Neural cell (in vitro differentiated cells): ENCODE measurements at regions not wholly inside any gene's neighbourhood (a gene's known extent, or its start where the extent isn't known, plus 50 kb on each side); places are given as distances from the start of the nearest gene placed in this dataset.

Experiments
- H2AFZ ChIP-seq: fragments of 200-600, 300-800 bp; sonication (generic), shearing (Covaris generic); 2 replicates; pipeline ENCODE4 v1.6.0; 2014; ENCODE audit warnings: low read depth, mild to moderate bottlenecking, antibody characterized with exemption, low read length, moderate library complexity
- H3F3A ChIP-seq: fragments of 200-600 bp; shearing (Covaris generic); 2 replicates; pipeline ENCODE4 v1.6.1; 2016; ENCODE audit warnings: mild to moderate bottlenecking, moderate library complexity, mixed read lengths, antibody characterized with exemption, low read length; ENCODE audit not compliant: insufficient read depth, poor library complexity, severe bottlenecking
- H3K27ac ChIP-seq: fragments of 200-600, 300-800 bp; sonication (generic), shearing (Covaris generic); 2 replicates; pipeline ENCODE4 v1.5.1; 2014; ENCODE audit warnings: mild to moderate bottlenecking, low read length, moderate library complexity
- H3K27me3 ChIP-seq: fragments of 300-800, 200-600 bp; sonication (generic), shearing (Covaris generic); 2 replicates; pipeline ENCODE4 v1.6.0; 2014; ENCODE audit warnings: mild to moderate bottlenecking, low read depth, low read length, moderate library complexity; ENCODE audit not compliant: insufficient read depth
- H3K36me3 ChIP-seq: fragments of 300-800, 200-600 bp; sonication (generic), shearing (Covaris generic); 2 replicates; pipeline ENCODE4 v1.5.1; 2014; ENCODE audit warnings: mild to moderate bottlenecking, antibody characterized with exemption, low read length, moderate library complexity; ENCODE audit not compliant: insufficient read depth
- H3K4me2 ChIP-seq: fragments of 300-800, 200-600 bp; sonication (generic), shearing (Covaris generic); 2 replicates; pipeline ENCODE4 v1.6.0; 2014; ENCODE audit warnings: mild to moderate bottlenecking, low read length
- H3K4me3 ChIP-seq: fragments of 300-800, 200-600 bp; sonication (generic), shearing (Covaris generic); 2 replicates; pipeline ENCODE4 v1.5.1; 2014; ENCODE audit warnings: mild to moderate bottlenecking, low read length, moderate library complexity
- H3K79me2 ChIP-seq: fragments of 200-600 bp; shearing (Covaris generic); replicated peaks from 2 replicates; pipeline ENCODE4 v1.6.0; 2014; ENCODE audit warnings: mild to moderate bottlenecking, low read length, moderate library complexity; ENCODE audit not compliant: insufficient read depth
- H3K9ac ChIP-seq: fragments of 300-800, 200-600 bp; sonication (generic), shearing (Covaris generic); 2 replicates; pipeline ENCODE4 v1.6.1; 2016; ENCODE audit warnings: mild to moderate bottlenecking, low read length, mixed read lengths
- H3K9me2 ChIP-seq: fragments of 200-600 bp; shearing (Covaris generic); 2 replicates; pipeline ENCODE4 v1.6.1; 2016; ENCODE audit warnings: mild to moderate bottlenecking, low read length, mixed read lengths; ENCODE audit not compliant: insufficient read depth
- H3K9me3 ChIP-seq: fragments of 200-600, 300-800 bp; sonication (generic), shearing (Covaris generic); 2 replicates; pipeline ENCODE4 v1.6.1; 2016; ENCODE audit warnings: mild to moderate bottlenecking, mixed run types, low read length, moderate library complexity, mixed read lengths
- H4K20me1 ChIP-seq: fragments of 200-600 bp; shearing (Covaris generic); 2 replicates; pipeline ENCODE4 v1.6.1; 2016; ENCODE audit warnings: mild to moderate bottlenecking, mixed run types; ENCODE audit not compliant: insufficient read depth
- CTCF ChIP-seq: fragments of 450-650 bp; IDR thresholded peaks from 2 replicates; pipeline ENCODE4 v1.5.1; 2014; ENCODE audit warnings: antibody characterized with exemption, mild to moderate bottlenecking, moderate library complexity; ENCODE audit not compliant: poor library complexity, severe bottlenecking
- EP300 ChIP-seq: fragments of 450-650 bp; conservative IDR thresholded peaks from 2 replicates; pipeline ENCODE4 v1.6.1; 2014; ENCODE audit warnings: antibody characterized with exemption, mild to moderate bottlenecking, moderate library complexity; ENCODE audit not compliant: poor library complexity, severe bottlenecking
- EZH2 ChIP-seq: fragments of 200-600, 300-800 bp; shearing (Covaris generic), sonication (generic); IDR thresholded peaks from 2 replicates; pipeline ENCODE4 v1.6.1; 2014; ENCODE audit warnings: antibody characterized with exemption, low read length, borderline replicate concordance, mild to moderate bottlenecking; ENCODE audit not compliant: insufficient read depth, poor library complexity, severe bottlenecking
- MXI1 ChIP-seq: fragments of 450-650 bp; conservative IDR thresholded peaks from 2 replicates; pipeline ENCODE4 v1.6.1; 2014; ENCODE audit warnings: antibody characterized with exemption, mild to moderate bottlenecking; ENCODE audit not compliant: poor library complexity, severe bottlenecking
- POLR2AphosphoS5 ChIP-seq: IDR thresholded peaks from 2 replicates; pipeline ENCODE4 v1.6.1; 2012
- RAD21 ChIP-seq: fragments of 450-650 bp; conservative IDR thresholded peaks from 2 replicates; pipeline ENCODE4 v1.6.1; 2014; ENCODE audit warnings: antibody characterized with exemption, mild to moderate bottlenecking, moderate library complexity
- SMC3 ChIP-seq: fragments of 450-650 bp; conservative IDR thresholded peaks from 2 replicates; pipeline ENCODE4 v1.6.1; 2014; ENCODE audit warnings: antibody characterized with exemption, mild to moderate bottlenecking, moderate library complexity; ENCODE audit not compliant: poor library complexity
- TAF1 ChIP-seq: IDR thresholded peaks from 2 replicates; pipeline ENCODE4 v1.6.1; 2012; ENCODE audit warnings: low read depth
- TF ChIP-seq, protein P1 (sequence below): IDR thresholded peaks from 2 replicates; pipeline ENCODE4 v1.6.1; 2012; ENCODE audit warnings: borderline replicate concordance

- Histone ChIP-seq H3F3A (no peaks in the 10 kb centered on the region), H4K20me1 (no peaks in the 10 kb centered on the region), H3K9me3 (no peaks in the 10 kb centered on the region), H3K9me2 (no peaks in the 10 kb centered on the region), H3K4me3 (no peak overlapping the region), H3K27ac (no peak overlapping the region), H3K9ac (no peak overlapping the region), H3K27me3 (no peaks in the 10 kb centered on the region), H2AFZ (no peak overlapping the region), H3K36me3 (no peaks in the 10 kb centered on the region), H3K79me2 (no peaks in the 10 kb centered on the region), H3K4me2 (no peak overlapping the region)
- TF ChIP-seq MXI1 (no peak), TAF1 (no peak), EZH2 (no peak), SMC3 (no peak), EP300 (no peak), RAD21 (no peak), CTCF (no peak), POLR2AphosphoS5 (no peak)
- TF ChIP-seq, protein P1, sequence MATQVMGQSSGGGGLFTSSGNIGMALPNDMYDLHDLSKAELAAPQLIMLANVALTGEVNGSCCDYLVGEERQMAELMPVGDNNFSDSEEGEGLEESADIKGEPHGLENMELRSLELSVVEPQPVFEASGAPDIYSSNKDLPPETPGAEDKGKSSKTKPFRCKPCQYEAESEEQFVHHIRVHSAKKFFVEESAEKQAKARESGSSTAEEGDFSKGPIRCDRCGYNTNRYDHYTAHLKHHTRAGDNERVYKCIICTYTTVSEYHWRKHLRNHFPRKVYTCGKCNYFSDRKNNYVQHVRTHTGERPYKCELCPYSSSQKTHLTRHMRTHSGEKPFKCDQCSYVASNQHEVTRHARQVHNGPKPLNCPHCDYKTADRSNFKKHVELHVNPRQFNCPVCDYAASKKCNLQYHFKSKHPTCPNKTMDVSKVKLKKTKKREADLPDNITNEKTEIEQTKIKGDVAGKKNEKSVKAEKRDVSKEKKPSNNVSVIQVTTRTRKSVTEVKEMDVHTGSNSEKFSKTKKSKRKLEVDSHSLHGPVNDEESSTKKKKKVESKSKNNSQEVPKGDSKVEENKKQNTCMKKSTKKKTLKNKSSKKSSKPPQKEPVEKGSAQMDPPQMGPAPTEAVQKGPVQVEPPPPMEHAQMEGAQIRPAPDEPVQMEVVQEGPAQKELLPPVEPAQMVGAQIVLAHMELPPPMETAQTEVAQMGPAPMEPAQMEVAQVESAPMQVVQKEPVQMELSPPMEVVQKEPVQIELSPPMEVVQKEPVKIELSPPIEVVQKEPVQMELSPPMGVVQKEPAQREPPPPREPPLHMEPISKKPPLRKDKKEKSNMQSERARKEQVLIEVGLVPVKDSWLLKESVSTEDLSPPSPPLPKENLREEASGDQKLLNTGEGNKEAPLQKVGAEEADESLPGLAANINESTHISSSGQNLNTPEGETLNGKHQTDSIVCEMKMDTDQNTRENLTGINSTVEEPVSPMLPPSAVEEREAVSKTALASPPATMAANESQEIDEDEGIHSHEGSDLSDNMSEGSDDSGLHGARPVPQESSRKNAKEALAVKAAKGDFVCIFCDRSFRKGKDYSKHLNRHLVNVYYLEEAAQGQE = no peak
Observed at GRCh38 chr14:42628602-42629001, 1021.9 kb downstream of the LRFN5 start.

DNA sequence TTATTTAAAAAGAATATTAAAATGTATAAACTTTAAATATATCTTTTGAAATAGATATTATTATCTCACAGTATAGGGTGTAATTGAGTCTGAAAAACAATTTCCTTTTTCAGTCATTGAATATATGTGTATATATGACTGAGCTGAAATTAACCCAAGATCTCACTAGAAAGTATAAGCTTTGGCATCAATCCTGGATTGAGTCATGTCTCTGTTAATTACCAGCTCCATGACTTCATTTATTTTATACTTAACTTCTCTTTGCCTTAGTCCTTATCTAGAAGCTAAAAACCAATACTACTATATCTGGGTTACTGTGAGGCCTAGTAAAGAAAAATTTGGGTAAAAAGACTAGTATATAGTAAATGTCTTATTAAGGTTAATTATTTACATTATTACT, 1020.3 kb downstream of the LRFN5 start:
- H3K4me2 ChIP-seq = no peak overlapping the region
- no peak overlapping the region for H2AFZ ChIP-seq
- H4K20me1 ChIP-seq = no peaks in the 10 kb centered on the region
- no peaks in the 10 kb centered on the region for H3K9me3 ChIP-seq
- no peak overlapping the region for H3K4me3 ChIP-seq
- no peaks in the 10 kb centered on the region for H3K79me2 ChIP-seq
- H3K27me3 ChIP-seq = no peaks in the 10 kb centered on the region
- TF ChIP-seq SMC3 = no peak
- TF ChIP-seq, protein P1 = no peak
- TF ChIP-seq EZH2 = no peak
- no peak for TF ChIP-seq POLR2AphosphoS5
- no peak for TF ChIP-seq EP300
- TF ChIP-seq MXI1 = no peak
- H3K27ac ChIP-seq = no peak overlapping the region
- H3K36me3 ChIP-seq = no peaks in the 10 kb centered on the region
- H3F3A ChIP-seq = no peaks in the 10 kb centered on the region
- no peak overlapping the region for H3K9ac ChIP-seq
- H3K9me2 ChIP-seq = no peaks in the 10 kb centered on the region
